ENCODE measurements at regions not wholly inside any gene's neighbourhood (a gene's known extent, or its start where the extent isn't known, plus 50 kb on each side); places are given as distances from the start of the nearest gene placed in this dataset.

DNA sequence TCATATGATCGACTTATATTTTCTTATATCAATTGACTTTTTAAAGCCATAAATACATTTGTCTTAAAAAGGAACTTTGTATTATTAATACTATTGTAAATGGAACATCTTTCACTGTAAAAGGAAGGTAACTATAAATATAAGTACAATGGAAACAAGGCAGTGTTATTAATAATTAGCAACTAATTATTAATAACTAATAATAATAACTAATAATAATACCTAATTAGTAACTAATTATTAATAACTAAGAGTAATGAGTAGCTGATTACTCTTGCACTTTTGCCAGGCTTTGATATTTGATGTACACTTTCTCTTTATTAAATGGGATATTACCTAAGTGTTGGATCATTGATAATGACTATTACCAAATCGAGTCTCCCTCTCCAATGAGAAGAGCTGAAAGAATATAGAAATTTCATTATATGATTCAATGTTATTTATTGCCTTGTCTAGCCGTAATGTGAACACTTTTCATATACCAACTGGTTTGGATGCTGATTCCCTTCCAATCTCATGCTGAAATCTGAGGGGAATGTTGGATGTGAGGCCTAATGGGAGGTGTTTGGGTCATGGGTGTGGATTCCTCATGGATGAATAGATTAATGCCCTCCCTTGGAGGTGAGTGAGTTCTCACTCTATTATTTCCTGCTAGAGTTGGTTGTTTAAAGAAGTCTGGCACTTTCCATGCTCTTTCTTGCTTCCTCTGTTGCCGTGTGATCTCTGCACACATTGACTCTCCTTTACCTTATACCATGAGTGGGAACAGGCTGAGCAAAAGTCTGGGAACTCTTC lies 202.1 kb upstream of the ZBTB20 start:
- no peak for FAIRE-seq
- H3K36me3 ChIP-seq (ENCODE audit: control insufficient read depth, insufficient read depth, low read length): no peaks in the 10 kb centered on the region
- no peak overlapping the region for H3K4me3 ChIP-seq (ENCODE audit: low read depth, low read length)
- no peak for DNase-seq (ENCODE audit: low read depth)
- no peaks in the 10 kb centered on the region for H3K27me3 ChIP-seq (ENCODE audit: control insufficient read depth, insufficient read depth, low read length)
- TF ChIP-seq, protein P1, sequence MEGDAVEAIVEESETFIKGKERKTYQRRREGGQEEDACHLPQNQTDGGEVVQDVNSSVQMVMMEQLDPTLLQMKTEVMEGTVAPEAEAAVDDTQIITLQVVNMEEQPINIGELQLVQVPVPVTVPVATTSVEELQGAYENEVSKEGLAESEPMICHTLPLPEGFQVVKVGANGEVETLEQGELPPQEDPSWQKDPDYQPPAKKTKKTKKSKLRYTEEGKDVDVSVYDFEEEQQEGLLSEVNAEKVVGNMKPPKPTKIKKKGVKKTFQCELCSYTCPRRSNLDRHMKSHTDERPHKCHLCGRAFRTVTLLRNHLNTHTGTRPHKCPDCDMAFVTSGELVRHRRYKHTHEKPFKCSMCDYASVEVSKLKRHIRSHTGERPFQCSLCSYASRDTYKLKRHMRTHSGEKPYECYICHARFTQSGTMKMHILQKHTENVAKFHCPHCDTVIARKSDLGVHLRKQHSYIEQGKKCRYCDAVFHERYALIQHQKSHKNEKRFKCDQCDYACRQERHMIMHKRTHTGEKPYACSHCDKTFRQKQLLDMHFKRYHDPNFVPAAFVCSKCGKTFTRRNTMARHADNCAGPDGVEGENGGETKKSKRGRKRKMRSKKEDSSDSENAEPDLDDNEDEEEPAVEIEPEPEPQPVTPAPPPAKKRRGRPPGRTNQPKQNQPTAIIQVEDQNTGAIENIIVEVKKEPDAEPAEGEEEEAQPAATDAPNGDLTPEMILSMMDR (IDR thresholded peaks at IDR 0.05; ENCODE audit: insufficient read depth, low read length, severe bottlenecking): no peak

DNA sequence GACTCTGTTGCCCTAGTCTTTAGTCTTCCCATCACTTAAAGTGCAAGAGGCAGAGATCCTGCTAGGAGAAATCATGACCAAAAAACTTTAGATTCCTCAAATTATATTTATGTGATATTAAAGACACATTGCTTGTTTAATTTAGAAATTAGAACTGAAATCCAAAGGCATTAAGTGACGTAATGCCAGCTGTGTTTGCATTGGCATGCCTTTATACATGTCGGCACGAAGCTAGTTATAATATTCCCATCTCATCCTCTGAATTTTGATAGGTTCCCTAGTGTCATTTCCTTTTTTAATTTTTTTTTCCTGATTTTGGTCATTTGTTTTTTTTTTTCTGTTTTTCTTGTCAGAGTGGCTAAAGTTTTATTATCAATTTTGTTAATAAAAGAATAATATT lies 203.5 kb upstream of the ZBTB20 start:
- TF ChIP-seq, protein P1 (IDR thresholded peaks at IDR 0.05; ENCODE audit: insufficient read depth, low read length, severe bottlenecking): no peak
- no peaks in the 10 kb centered on the region for H3K36me3 ChIP-seq (ENCODE audit: control insufficient read depth, insufficient read depth, low read length)
- FAIRE-seq: no peak

DNA sequence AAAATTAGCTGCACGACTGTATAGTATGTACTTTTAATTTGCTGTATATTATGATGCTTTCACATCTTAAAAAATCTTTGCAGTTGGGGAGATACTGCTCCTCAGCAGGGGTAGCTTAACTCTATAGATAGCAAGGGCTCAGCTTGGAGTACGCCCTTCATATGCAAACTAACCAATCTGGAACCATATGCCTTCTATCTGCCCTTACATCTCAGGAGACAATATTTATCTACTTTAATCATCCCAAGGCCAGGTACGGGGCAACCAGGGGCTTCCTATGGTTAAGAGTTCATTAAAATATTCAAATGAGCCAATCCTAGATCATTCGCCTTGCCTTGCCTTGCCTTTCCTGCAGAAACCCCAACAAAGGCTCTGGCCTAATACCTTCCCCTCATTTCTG lies 204.1 kb upstream of the ZBTB20 start:
- DNase-seq (ENCODE audit: low read depth) (no peak), FAIRE-seq (no peak)
- TF ChIP-seq, protein P1 (IDR thresholded peaks at IDR 0.05; ENCODE audit: insufficient read depth, low read length, severe bottlenecking): no peak
- Histone ChIP-seq H3K36me3 (ENCODE audit: control insufficient read depth, insufficient read depth, low read length) (no peaks in the 10 kb centered on the region), H3K4me3 (ENCODE audit: low read depth, low read length) (no peak overlapping the region), H3K27me3 (ENCODE audit: control insufficient read depth, insufficient read depth, low read length) (no peaks in the 10 kb centered on the region)

More for the DNA sequence above, 203.5 kb upstream of the ZBTB20 start:
- DNase-seq (ENCODE audit: low read depth): peak; percentile 7
- Histone ChIP-seq H3K27me3 (ENCODE audit: control insufficient read depth, insufficient read depth, low read length) (no peaks in the 10 kb centered on the region), H3K4me3 (ENCODE audit: low read depth, low read length) (no peak overlapping the region)

DNA sequence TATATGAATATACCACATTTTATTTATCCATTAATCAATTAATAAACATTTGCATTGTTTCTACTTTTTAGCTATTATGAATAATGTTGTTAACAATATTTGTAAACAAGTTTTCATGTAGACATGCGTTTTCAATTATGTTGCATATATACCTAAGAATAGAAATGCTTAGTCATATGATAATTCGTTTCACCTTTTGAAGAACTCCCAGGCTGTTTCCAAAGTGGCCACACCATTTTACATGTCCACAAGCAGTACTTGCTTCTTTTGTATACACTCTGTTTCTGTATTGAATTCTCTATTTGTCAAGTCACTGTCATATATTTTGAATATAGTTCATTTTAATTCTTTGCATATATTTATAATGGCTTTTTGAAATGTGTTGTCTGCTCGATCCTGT lies 206.9 kb upstream of the ZBTB20 start:
- no peak overlapping the region for H3K4me3 ChIP-seq (ENCODE audit: low read depth, low read length)
- DNase-seq (ENCODE audit: low read depth) (no peak), FAIRE-seq (no peak)
- H3K27me3 ChIP-seq (ENCODE audit: control insufficient read depth, insufficient read depth, low read length): no peaks in the 10 kb centered on the region
- H3K36me3 ChIP-seq (ENCODE audit: control insufficient read depth, insufficient read depth, low read length): no peaks in the 10 kb centered on the region
- TF ChIP-seq, protein P1 (IDR thresholded peaks at IDR 0.05; ENCODE audit: insufficient read depth, low read length, severe bottlenecking): no peak

DNA sequence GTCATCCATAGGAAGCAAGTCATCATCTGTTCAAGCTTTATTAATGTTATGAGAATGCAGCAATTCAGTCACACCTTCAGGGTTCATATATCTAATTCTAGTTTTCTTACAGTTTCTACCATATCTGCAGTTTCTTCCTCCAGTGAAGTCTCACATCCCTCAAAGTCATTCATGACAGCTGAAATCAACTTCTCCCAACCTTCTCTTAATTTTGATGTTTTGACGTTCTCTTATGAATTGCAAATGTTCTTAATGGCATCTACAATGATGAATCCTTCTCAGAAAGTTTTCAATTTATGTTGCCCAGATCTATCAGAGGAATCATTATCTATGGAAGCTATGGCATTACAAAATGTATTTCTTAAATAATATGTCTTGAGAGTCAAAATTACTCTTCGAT lies 210.4 kb upstream of the ZBTB20 start:
- TF ChIP-seq, protein P1 (IDR thresholded peaks at IDR 0.05; ENCODE audit: insufficient read depth, low read length, severe bottlenecking): no peak
- H3K27me3 ChIP-seq (ENCODE audit: control insufficient read depth, insufficient read depth, low read length): no peaks in the 10 kb centered on the region
- DNase-seq (ENCODE audit: low read depth): no peak
- H3K36me3 ChIP-seq (ENCODE audit: control insufficient read depth, insufficient read depth, low read length): no peaks in the 10 kb centered on the region
- no peak for FAIRE-seq
- no peak overlapping the region for H3K4me3 ChIP-seq (ENCODE audit: low read depth, low read length)

DNA sequence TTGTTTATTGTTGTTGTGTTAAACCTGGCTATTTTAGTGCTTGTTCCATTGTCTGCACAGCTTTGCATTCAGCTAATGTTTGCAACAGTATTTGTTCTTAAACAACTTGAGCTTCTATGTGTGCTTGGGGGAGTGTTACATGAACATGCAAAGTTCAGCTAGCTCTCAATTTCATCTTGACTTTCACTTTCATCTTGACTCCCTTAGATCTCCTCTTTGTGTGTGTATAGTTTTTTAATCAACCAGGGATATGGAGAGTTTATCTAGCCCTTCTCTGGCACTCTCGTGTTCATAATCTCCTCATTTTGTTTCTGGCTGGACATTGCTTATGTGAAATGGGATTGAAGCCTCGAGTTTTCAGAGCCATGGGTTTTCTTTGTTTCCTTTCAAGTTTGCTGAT lies 212.4 kb upstream of the ZBTB20 start:
- Histone ChIP-seq H3K27me3 (ENCODE audit: control insufficient read depth, insufficient read depth, low read length) (no peaks in the 10 kb centered on the region), H3K36me3 (ENCODE audit: control insufficient read depth, insufficient read depth, low read length) (no peaks in the 10 kb centered on the region), H3K4me3 (ENCODE audit: low read depth, low read length) (no peak overlapping the region)
- DNase-seq (ENCODE audit: low read depth) (no peak), FAIRE-seq (no peak)
- TF ChIP-seq, protein P1 (IDR thresholded peaks at IDR 0.05; ENCODE audit: insufficient read depth, low read length, severe bottlenecking): no peak

Data from bronchial epithelial cell (primary cell).